ENCODE measurements at regions not wholly inside any gene's neighbourhood (a gene's known extent, or its start where the extent isn't known, plus 50 kb on each side); places are given as distances from the start of the nearest gene placed in this dataset.

DNA sequence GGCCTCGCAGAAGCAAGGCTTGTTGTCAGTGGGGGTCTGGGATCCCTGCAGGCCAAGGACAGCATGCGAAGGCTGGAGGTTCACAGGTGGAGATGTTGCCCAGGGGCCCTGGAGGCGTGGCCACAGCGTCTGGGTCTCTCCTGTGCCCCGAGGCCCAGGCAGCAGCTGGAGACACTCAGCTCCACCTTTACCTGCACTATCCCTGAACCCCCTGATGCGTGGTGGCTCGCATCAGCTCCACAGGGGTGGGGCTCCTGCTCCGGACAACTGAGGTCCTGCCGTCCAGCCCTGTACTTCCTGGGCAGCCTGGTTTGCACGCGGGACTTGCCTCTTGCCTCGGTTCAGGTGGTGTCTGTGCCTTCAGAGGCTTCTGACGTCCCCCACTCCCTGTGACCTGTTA, 54.6 kb upstream of the ZNF32 start:
- TF ChIP-seq, protein P1, sequence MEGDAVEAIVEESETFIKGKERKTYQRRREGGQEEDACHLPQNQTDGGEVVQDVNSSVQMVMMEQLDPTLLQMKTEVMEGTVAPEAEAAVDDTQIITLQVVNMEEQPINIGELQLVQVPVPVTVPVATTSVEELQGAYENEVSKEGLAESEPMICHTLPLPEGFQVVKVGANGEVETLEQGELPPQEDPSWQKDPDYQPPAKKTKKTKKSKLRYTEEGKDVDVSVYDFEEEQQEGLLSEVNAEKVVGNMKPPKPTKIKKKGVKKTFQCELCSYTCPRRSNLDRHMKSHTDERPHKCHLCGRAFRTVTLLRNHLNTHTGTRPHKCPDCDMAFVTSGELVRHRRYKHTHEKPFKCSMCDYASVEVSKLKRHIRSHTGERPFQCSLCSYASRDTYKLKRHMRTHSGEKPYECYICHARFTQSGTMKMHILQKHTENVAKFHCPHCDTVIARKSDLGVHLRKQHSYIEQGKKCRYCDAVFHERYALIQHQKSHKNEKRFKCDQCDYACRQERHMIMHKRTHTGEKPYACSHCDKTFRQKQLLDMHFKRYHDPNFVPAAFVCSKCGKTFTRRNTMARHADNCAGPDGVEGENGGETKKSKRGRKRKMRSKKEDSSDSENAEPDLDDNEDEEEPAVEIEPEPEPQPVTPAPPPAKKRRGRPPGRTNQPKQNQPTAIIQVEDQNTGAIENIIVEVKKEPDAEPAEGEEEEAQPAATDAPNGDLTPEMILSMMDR (IDR thresholded peaks at IDR 0.05), result no peak
- TF ChIP-seq POLR2A (IDR thresholded peaks at IDR 0.05) (no peak), POLR2AphosphoS5 (IDR thresholded peaks at IDR 0.05) (no peak), EP300 (IDR thresholded peaks at IDR 0.05) (no peak)
